WTC11 (cell line): ENCODE measurements at regions not wholly inside any gene's neighbourhood (a gene's known extent, or its start where the extent isn't known, plus 50 kb on each side); places are given as distances from the start of the nearest gene placed in this dataset.

Source experiments
- ATAC-seq: fragments of 200-7000 bp; cut with Tn5 transposase; 2 replicates; pipeline ENCODE4 v1.10.0; 2021; ENCODE audit warnings: mild to moderate bottlenecking, moderate library complexity
- CTCF ChIA-PET: fragments of 300-600 bp; sonication (Branson Sonifier 250); formaldehyde crosslinking; loops from one replicate; lab custom pipeline; 2021; ENCODE audit warnings: antibody characterized with exemption; lab: Charles Lee
- POLR2A ChIA-PET: fragments of 350-600 bp; sonication (Branson Sonifier 250); formaldehyde crosslinking; loops from one replicate; lab custom pipeline; 2021; ENCODE audit warnings: antibody characterized with exemption; lab: Charles Lee
- DNase-seq: peaks from one replicate; pipeline ENCODE4 v3.0.0; 2021; ENCODE audit warnings: low spot score
- H3K27ac Mint-ChIP-seq: 2 replicates; pipeline ENCODE4 v1.8.0; 2021; ENCODE audit warnings: mixed read lengths
- H3K27me3 Mint-ChIP-seq: 2 replicates; pipeline ENCODE4 v1.8.0; 2021; ENCODE audit warnings: low read depth, mild to moderate bottlenecking, moderate library complexity, mixed read lengths
- H3K36me3 Mint-ChIP-seq: 2 replicates; pipeline ENCODE4 v1.8.0; 2021; ENCODE audit warnings: mixed read lengths
- H3K4me1 Mint-ChIP-seq: 2 replicates; pipeline ENCODE4 v1.8.0; 2022; ENCODE audit warnings: mixed read lengths
- H3K4me3 Mint-ChIP-seq: 2 replicates; pipeline ENCODE4 v1.8.0; 2021; ENCODE audit warnings: mild to moderate bottlenecking, moderate library complexity, mixed read lengths
- H3K9me3 Mint-ChIP-seq: 2 replicates; pipeline ENCODE4 v1.8.0; 2021; ENCODE audit warnings: mixed read lengths
- ATF1 ChIP-seq: sonication (generic); formaldehyde crosslinking; IDR thresholded peaks from 2 replicates; pipeline ENCODE4 v1.8.1; 2023; ENCODE audit warnings: mild to moderate bottlenecking, moderate library complexity, missing genetic modification reagents
- CREM ChIP-seq: sonication (generic); formaldehyde crosslinking; IDR thresholded peaks from 2 replicates; pipeline ENCODE4 v1.8.1; 2022; ENCODE audit warnings: mild to moderate bottlenecking, missing genetic modification reagents, moderate library complexity
- ETV6 ChIP-seq: sonication (generic); formaldehyde crosslinking; IDR thresholded peaks from 2 replicates; pipeline ENCODE4 v1.8.1; 2022; ENCODE audit warnings: mild to moderate bottlenecking, missing genetic modification reagents
- FOXP1 ChIP-seq: sonication (generic); formaldehyde crosslinking; IDR thresholded peaks from 2 replicates; pipeline ENCODE4 v1.8.0; 2022; ENCODE audit warnings: missing genetic modification reagents, mild to moderate bottlenecking, moderate library complexity, borderline replicate concordance
- IRF1 ChIP-seq: sonication (generic); formaldehyde crosslinking; IDR thresholded peaks from 2 replicates; pipeline ENCODE4 v1.8.0; 2023; ENCODE audit warnings: missing genetic modification reagents
- JAZF1 ChIP-seq: fragments of 250-450 bp; sonication (Bioruptor Pico); IDR thresholded peaks from 2 replicates; pipeline ENCODE4 v1.9.0; 2021; ENCODE audit warnings: moderate library complexity, mild to moderate bottlenecking, inconsistent platforms
- JUN ChIP-seq: sonication (generic); formaldehyde crosslinking; IDR thresholded peaks from 2 replicates; pipeline ENCODE4 v1.8.0; 2023; ENCODE audit warnings: mild to moderate bottlenecking, missing genetic modification reagents
- NFATC4 ChIP-seq: fragments of 250-450 bp; sonication (Bioruptor Pico); IDR thresholded peaks from 2 replicates; pipeline ENCODE4 v1.9.0; 2021; ENCODE audit warnings: mild to moderate bottlenecking
- NR3C1 ChIP-seq: sonication (generic); formaldehyde crosslinking; conservative IDR thresholded peaks from 2 replicates; pipeline ENCODE4 v1.8.1; 2023; ENCODE audit warnings: low read depth, mild to moderate bottlenecking, missing genetic modification reagents
- PREB ChIP-seq: sonication (generic); formaldehyde crosslinking; IDR thresholded peaks from 2 replicates; pipeline ENCODE4 v1.8.1; 2022; ENCODE audit warnings: mild to moderate bottlenecking, missing genetic modification reagents, moderate library complexity, borderline replicate concordance
- TEAD4 ChIP-seq: sonication (generic); formaldehyde crosslinking; IDR thresholded peaks from 2 replicates; pipeline ENCODE4 v1.8.0; 2022; ENCODE audit warnings: mild to moderate bottlenecking, missing genetic modification reagents
- TP53 ChIP-seq: sonication (generic); formaldehyde crosslinking; IDR thresholded peaks from 2 replicates; pipeline ENCODE4 v1.8.1; 2023; ENCODE audit warnings: mild to moderate bottlenecking, missing genetic modification reagents
- ZBTB21 ChIP-seq: sonication (generic); formaldehyde crosslinking; IDR thresholded peaks from 2 replicates; pipeline ENCODE4 v1.8.1; 2023; ENCODE audit warnings: mild to moderate bottlenecking, missing genetic modification reagents, borderline replicate concordance
- ZNF317 ChIP-seq: sonication (generic); formaldehyde crosslinking; IDR thresholded peaks from 2 replicates; pipeline ENCODE4 v1.8.1; 2023; ENCODE audit warnings: low read depth, mild to moderate bottlenecking, moderate library complexity, missing genetic modification reagents, borderline replicate concordance
- ZNF423 ChIP-seq: fragments of 250-450 bp; sonication (Bioruptor Pico); IDR thresholded peaks from 2 replicates; pipeline ENCODE4 v2.1.2; 2022; ENCODE audit warnings: mild to moderate bottlenecking, moderate library complexity
- TF ChIP-seq, protein P1 (sequence below): sonication (generic); formaldehyde crosslinking; IDR thresholded peaks from 2 replicates; pipeline ENCODE4 v1.8.0; 2022; ENCODE audit warnings: mild to moderate bottlenecking, missing genetic modification reagents
- TF ChIP-seq, protein P2 (sequence below): fragments of 250-450 bp; sonication (Bioruptor Pico); IDR thresholded peaks from 2 replicates; pipeline ENCODE4 v1.9.0; 2021; ENCODE audit warnings: mild to moderate bottlenecking
- TF ChIP-seq, protein P3 (sequence below): fragments of 200-600 bp; IDR thresholded peaks from 2 replicates; pipeline ENCODE4 v1.8.0; 2022; ENCODE audit warnings: antibody characterized with exemption
- TF ChIP-seq, protein P4 (sequence below): sonication (generic); formaldehyde crosslinking; IDR thresholded peaks from 2 replicates; pipeline ENCODE4 v1.8.1; 2022; ENCODE audit warnings: mild to moderate bottlenecking, moderate library complexity, missing genetic modification reagents
- TF ChIP-seq, protein P5 (sequence below): fragments of 250-450 bp; sonication (Bioruptor Pico); conservative IDR thresholded peaks from 2 replicates; pipeline ENCODE4 v1.9.0; 2021; ENCODE audit warnings: mild to moderate bottlenecking

DNA sequence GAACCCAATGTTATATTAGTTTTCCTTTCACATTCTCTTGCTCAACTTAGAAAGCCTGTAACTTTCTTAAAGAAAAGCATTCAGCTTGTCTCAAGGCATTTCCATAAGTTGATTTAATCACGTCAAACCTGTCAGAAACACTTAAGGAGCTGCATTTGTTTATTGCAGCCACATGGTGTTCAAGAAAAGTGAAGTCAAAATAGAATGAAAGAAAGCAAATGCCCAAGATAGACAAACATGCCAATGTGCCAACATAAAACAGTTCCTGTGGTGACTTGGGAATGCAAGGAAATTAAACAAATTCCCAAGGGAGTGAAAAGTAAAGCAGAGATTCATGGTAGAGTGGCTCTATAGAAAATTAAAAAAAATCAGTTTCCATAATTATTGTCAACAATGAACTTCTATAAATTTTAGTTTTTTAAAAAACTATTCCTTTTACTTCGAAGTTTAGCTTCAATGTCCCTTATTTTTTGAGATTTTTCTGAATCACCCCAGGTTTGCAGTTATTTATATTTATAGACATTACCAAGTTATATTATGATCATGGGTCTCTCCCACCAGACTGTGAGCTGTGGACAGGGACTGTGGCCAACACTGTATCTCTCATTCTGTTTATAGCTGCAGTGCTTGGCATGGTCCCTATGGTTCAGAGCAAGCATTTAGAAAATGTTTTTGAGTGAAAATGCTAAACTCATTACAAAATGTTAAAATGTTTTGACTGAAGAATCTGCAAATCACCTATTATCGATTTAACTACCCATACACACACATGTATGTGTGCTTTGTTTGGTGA is 887.4 kb downstream of the REEP3 start:
- TF ChIP-seq NR3C1 (CRISPR knock-in tag): no peak
- no peak for TF ChIP-seq TEAD4 (CRISPR knock-in tag)
- TF ChIP-seq, protein P1, sequence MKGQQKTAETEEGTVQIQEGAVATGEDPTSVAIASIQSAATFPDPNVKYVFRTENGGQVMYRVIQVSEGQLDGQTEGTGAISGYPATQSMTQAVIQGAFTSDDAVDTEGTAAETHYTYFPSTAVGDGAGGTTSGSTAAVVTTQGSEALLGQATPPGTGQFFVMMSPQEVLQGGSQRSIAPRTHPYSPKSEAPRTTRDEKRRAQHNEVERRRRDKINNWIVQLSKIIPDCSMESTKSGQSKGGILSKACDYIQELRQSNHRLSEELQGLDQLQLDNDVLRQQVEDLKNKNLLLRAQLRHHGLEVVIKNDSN (CRISPR knock-in tag): no peak
- no peak for TF ChIP-seq ETV6 (CRISPR knock-in tag)
- DNase-seq: no peak
- Mint-ChIP-seq H3K27me3 (no peaks in the 10 kb centered on the region), H3K9me3 (0 out of 2 replicates have a peak, but pooled peaks cover 4% of the 10 kb centered on the region), H3K4me3 (no peak overlapping the region), H3K36me3 (no peaks in the 10 kb centered on the region), H3K27ac (no peak overlapping the region), H3K4me1 (no peaks in the 10 kb centered on the region)
- ChIA-PET CTCF (no interaction called here), POLR2A (no interaction called here)
- ATAC-seq: no peak

DNA sequence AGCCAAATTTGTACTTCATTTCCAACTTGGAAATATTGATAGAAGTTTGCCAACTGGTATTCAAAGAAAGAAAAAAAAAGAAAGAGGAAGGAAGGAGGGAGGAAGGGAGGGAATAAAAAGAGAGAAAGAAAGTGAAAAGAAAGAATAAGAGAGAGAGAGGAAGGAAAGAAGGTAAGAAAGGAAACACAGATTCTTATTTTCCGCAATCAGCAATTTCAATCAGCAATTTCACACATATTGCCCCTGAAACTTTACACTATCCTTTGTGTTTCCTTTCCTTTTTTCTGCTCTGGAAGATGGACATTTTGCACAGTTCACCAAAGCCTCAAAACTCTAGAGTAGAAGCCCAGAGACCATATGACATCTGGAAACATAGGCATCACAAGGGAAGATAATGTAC is 888.1 kb downstream of the REEP3 start:
- TF ChIP-seq PREB (CRISPR knock-in tag) (no peak), ZBTB21 (no peak), JUN (CRISPR knock-in tag) (no peak), CREM (CRISPR knock-in tag) (no peak), NFATC4 (CRISPR knock-in tag) (no peak), ZNF317 (no peak)
- TF ChIP-seq, protein P2, sequence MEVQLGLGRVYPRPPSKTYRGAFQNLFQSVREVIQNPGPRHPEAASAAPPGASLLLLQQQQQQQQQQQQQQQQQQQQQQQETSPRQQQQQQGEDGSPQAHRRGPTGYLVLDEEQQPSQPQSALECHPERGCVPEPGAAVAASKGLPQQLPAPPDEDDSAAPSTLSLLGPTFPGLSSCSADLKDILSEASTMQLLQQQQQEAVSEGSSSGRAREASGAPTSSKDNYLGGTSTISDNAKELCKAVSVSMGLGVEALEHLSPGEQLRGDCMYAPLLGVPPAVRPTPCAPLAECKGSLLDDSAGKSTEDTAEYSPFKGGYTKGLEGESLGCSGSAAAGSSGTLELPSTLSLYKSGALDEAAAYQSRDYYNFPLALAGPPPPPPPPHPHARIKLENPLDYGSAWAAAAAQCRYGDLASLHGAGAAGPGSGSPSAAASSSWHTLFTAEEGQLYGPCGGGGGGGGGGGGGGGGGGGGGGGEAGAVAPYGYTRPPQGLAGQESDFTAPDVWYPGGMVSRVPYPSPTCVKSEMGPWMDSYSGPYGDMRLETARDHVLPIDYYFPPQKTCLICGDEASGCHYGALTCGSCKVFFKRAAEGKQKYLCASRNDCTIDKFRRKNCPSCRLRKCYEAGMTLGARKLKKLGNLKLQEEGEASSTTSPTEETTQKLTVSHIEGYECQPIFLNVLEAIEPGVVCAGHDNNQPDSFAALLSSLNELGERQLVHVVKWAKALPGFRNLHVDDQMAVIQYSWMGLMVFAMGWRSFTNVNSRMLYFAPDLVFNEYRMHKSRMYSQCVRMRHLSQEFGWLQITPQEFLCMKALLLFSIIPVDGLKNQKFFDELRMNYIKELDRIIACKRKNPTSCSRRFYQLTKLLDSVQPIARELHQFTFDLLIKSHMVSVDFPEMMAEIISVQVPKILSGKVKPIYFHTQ: no peak
- Mint-ChIP-seq H3K9me3 (0 out of 2 replicates have a peak, but pooled peaks cover 4% of the 10 kb centered on the region), H3K27ac (no peak overlapping the region), H3K4me3 (no peak overlapping the region), H3K36me3 (no peaks in the 10 kb centered on the region), H3K27me3 (no peaks in the 10 kb centered on the region), H3K4me1 (no peaks in the 10 kb centered on the region)
- CTCF ChIA-PET: no interaction called here
- POLR2A ChIA-PET: no interaction called here
- ATAC-seq (no peak), DNase-seq (no peak)

DNA sequence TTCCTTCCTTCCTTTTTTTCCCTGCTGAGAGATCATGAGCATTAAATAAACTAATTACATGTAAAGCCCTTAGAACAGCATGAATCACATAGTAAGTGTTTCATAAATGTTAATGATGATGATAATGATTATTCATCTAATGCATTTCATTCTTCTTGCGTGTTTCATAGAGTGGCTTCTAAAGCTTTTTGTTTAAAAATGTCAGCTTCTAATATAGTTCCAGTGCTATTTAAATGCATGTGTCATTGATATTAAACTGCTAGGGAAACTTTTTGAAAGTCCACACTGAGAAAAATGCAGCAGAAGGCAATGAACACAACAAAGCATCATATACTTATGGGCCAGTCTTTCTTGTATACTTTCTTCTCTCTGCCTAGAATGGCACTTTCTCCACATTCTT is 894.8 kb downstream of the REEP3 start:
- H3K9me3 Mint-ChIP-seq: 0 out of 2 replicates have a peak, but pooled peaks cover 4% of the 10 kb centered on the region
- ChIA-PET POLR2A (no interaction called here), CTCF (no interaction called here)
- DNase-seq (no peak), ATAC-seq (no peak)
- no peak overlapping the region for H3K4me3 Mint-ChIP-seq
- no peaks in the 10 kb centered on the region for H3K36me3 Mint-ChIP-seq
- H3K27me3 Mint-ChIP-seq: no peaks in the 10 kb centered on the region
- H3K27ac Mint-ChIP-seq: no peak overlapping the region
- no peaks in the 10 kb centered on the region for H3K4me1 Mint-ChIP-seq
- no peak for TF ChIP-seq IRF1
- TF ChIP-seq, protein P3, sequence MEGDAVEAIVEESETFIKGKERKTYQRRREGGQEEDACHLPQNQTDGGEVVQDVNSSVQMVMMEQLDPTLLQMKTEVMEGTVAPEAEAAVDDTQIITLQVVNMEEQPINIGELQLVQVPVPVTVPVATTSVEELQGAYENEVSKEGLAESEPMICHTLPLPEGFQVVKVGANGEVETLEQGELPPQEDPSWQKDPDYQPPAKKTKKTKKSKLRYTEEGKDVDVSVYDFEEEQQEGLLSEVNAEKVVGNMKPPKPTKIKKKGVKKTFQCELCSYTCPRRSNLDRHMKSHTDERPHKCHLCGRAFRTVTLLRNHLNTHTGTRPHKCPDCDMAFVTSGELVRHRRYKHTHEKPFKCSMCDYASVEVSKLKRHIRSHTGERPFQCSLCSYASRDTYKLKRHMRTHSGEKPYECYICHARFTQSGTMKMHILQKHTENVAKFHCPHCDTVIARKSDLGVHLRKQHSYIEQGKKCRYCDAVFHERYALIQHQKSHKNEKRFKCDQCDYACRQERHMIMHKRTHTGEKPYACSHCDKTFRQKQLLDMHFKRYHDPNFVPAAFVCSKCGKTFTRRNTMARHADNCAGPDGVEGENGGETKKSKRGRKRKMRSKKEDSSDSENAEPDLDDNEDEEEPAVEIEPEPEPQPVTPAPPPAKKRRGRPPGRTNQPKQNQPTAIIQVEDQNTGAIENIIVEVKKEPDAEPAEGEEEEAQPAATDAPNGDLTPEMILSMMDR: no peak
- TF ChIP-seq, protein P4, sequence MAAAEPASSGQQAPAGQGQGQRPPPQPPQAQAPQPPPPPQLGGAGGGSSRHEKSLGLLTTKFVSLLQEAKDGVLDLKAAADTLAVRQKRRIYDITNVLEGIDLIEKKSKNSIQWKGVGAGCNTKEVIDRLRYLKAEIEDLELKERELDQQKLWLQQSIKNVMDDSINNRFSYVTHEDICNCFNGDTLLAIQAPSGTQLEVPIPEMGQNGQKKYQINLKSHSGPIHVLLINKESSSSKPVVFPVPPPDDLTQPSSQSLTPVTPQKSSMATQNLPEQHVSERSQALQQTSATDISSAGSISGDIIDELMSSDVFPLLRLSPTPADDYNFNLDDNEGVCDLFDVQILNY (CRISPR knock-in tag): no peak
- TF ChIP-seq, protein P5, sequence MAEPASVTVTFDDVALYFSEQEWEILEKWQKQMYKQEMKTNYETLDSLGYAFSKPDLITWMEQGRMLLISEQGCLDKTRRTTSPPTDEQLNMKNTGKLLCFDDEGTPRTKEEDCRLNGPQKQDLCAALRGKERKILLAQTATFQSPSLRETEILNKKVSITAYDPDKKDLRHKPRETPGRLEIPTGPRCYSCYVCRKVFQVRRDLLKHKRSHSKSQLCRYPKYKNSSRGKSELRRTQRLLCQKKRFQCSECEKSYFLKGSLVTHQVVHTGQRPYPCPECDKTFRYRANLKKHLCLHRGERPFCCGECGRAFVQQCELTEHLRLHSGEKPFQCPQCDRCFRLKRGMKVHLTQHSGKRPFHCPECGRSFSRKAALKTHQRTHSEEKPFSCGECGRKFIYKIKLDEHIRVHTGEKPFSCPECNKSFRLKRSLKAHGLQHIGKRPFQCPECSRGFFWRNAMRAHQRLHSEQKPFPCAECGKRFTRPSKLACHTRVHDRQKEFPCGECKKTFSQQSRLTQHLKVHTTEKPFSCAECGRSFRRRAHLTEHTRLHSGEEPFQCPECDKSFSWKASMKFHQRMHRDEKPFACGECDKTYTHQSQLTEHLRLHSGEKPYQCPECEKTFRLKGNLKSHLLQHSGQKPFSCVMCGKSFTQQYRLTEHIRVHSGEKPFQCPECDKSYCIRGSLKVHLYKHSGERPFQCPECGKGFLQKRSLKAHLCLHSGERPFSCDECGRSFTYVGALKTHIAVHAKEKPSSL (CRISPR knock-in tag): no peak
- no peak for TF ChIP-seq ATF1 (CRISPR knock-in tag)
- no peak for TF ChIP-seq TP53 (CRISPR knock-in tag)
- no peak for TF ChIP-seq JAZF1
- no peak for TF ChIP-seq ZNF423 (CRISPR knock-in tag)
- TF ChIP-seq FOXP1 (CRISPR knock-in tag): no peak
- no peak for TF ChIP-seq NFATC4 (CRISPR knock-in tag)
